Testis (tissue), 2 donors: ENCODE measurements at regions not wholly inside any gene's neighbourhood (a gene's known extent, or its start where the extent isn't known, plus 50 kb on each side); places are given as distances from the start of the nearest gene placed in this dataset.
"Not testable (repeated sequence)": the region's sequence is repeated elsewhere in the genome, so short reads cannot be mapped to it uniquely, and the experiment has no call there.

Source experiments
- POLR2A ChIP-seq: fragments of 450-650 bp; IDR thresholded peaks from one replicate; pipeline ENCODE4 v1.6.1; 2017; ENCODE audit warnings: antibody characterized with exemption, mild to moderate bottlenecking, moderate library complexity
- TF ChIP-seq, protein P1 (sequence below), 3 experiments: fragments of 450-650 bp in 2 of 3; fragments of 200-600 bp in 1 of 3; sonication (generic) in 1 of 3; IDR thresholded peaks; one replicate each; pipeline ENCODE4 v1.5.1; 2016 to 2019; ENCODE audit warnings: antibody characterized with exemption in 3 of 3, mild to moderate bottlenecking in 2 of 3, moderate library complexity in 1 of 3

DNA sequence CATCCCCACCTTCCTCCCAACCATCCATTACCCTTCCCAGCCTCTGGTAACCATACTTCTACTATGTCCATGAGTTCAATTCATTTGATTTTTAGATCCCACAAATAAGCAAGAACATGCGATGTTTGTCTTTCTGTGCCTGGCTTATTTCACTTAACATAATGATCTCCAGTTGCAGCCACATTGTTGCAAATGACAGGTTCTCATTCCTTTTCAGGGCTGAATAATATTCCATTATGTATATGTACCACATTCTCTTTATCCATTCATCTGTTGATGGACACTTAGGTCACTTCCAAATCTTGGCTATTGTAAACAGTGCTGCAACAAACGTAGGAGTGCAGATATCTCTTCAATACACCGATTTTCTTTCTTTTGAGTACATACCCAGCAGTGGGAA is 522.1 kb downstream of the TMEM114 start:
- TF ChIP-seq, protein P1, sequence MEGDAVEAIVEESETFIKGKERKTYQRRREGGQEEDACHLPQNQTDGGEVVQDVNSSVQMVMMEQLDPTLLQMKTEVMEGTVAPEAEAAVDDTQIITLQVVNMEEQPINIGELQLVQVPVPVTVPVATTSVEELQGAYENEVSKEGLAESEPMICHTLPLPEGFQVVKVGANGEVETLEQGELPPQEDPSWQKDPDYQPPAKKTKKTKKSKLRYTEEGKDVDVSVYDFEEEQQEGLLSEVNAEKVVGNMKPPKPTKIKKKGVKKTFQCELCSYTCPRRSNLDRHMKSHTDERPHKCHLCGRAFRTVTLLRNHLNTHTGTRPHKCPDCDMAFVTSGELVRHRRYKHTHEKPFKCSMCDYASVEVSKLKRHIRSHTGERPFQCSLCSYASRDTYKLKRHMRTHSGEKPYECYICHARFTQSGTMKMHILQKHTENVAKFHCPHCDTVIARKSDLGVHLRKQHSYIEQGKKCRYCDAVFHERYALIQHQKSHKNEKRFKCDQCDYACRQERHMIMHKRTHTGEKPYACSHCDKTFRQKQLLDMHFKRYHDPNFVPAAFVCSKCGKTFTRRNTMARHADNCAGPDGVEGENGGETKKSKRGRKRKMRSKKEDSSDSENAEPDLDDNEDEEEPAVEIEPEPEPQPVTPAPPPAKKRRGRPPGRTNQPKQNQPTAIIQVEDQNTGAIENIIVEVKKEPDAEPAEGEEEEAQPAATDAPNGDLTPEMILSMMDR (IDR thresholded peaks at IDR 0.05) = not testable (repeated sequence)
- TF ChIP-seq POLR2A = not testable (repeated sequence)
